ENCODE measurements at regions not wholly inside any gene's neighbourhood (a gene's known extent, or its start where the extent isn't known, plus 50 kb on each side); places are given as distances from the start of the nearest gene placed in this dataset.
A peak's percentile ranks its signal among the peaks of the same experiment; 100 is the strongest.

DNA sequence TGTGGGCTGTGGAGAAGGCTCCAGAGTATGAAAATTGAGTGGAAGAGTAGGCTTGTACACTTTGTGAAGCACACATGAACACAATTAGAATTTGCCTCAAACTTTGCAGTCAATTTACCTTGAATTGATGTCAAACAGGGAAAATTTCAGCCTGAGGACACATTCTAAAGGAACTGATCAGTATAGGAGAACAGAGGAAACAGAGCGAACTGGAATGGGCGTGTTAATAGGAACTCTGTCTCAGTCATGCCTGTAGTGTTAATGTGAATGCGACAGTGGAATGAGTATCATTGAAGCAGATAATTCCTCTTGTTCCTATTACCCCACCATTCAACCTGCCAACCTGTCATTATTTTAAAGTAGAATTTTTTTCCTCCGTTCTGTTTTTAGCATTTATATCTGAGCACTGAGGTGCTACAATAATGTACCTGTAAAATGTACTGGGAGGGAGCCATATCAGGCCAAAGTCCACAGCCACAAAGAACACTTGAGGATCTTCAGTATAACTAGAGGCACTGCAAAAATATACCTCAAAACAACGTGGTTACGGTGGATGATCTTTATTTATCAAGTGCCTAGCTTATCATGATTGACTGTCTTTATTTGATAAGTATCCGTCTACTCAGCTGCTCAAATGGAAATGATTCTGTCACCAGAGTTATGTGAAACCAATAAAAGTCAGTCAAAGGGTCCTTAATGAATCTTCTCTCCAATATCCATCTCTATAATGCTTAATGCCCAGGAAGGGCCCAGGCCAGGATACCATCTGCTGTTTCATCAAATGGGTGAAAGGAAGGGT is 125.3 kb upstream of the STMND1 start:
- no peak for DNase-seq

DNA sequence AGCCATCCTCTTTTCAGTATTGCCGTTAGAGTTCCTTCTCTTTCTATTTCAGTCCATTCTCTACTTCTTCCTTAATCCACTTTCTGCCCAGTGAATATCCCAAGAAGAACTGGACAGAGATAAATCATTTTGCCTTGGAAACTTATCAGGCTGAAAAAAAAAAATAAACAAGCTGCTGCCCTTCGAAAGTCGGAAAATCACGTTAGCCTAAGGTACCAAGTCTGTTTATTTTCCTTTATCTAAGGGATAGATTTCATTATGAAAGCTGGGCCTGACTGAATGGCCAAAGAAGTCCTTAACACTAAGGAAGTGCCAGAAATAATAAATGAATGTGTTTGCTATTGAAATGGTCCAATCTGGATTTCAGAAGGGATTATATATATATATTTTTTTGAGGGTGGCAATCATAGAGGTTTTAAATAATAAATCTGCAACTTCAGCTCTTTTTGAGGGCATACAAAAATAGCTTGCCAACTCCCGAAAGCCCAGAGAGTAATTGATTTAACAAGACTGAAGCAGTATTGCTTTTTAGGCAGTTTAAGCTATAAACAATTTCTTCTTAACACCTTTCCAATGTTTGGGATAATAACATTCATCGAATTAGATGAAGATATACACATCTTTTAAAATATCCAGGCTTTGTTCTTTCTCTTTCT is 127.0 kb upstream of the STMND1 start:
- no peak for DNase-seq

DNA sequence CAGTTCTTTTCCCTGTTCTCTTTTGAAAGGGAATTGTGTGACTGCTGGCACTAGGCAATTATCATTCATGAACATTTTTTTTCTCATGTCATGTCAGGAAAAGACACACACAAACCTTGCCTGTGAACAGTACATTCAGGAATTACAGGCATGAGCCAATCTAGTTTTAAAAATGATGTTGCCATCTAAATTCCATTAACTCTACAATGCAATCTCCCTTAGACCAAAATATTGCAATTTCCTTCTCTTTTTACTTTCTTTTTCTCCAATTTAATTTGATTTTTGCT is 127.5 kb upstream of the STMND1 start:
- DNase-seq, result no peak

DNA sequence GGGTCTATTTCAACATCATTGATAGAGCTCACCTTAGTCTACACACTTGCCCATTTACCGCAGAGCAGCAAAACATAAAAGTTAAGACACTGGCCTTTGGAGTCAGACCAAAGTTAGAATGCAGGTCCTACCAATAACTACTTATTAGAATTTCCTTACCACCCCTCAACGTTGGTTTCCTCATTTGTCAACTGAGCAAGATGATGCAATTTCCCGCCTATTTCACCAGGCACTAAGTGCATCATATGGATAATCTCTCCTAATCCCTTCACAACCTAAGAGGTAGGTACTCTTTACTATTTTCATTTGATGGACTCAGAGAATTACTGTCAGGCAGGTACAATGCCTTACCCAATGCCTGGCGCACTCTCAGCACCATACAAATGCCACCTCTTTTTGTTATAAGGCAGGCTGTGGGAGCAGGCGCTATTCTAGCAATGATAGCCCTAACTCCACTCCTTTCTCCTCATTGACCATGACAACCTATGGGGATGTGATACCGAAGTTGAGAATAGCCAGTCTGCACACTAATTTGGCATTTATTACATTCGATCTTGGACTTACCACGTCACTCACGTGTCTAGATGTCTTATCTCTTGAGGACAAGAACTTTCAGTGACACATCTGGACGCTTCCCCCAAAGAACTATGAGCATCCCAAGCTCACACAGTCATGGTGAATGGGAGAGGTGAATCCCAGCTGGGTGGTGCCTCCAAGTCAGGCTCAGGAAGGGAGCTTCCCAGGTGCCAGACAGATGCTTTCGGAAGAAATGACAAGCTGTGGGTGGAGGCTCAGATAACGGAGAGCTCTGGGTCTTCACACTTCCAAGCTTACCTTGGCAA is 128.1 kb upstream of the STMND1 start:
- DNase-seq, result no peak

DNA sequence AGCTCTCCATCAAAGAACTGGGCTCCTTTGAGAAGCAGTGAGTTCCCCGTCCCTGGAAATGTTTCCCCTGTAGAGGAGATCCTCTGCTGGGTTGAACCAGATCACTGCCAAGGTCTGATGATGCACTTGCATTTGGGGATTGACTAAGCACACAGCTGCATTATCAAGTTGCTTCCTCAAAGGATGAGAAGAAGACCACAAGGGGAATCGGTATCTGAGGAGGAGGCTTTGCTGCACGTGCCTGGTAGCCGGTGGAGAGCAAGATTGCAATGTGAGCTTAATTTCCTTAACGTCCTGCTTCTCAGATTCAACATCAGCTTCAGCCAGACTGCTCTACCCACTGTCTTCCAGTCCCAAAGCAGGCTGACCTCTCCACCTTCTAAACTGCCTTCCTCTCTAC is 128.8 kb upstream of the STMND1 start:
- DNase-seq, result no peak

DNA sequence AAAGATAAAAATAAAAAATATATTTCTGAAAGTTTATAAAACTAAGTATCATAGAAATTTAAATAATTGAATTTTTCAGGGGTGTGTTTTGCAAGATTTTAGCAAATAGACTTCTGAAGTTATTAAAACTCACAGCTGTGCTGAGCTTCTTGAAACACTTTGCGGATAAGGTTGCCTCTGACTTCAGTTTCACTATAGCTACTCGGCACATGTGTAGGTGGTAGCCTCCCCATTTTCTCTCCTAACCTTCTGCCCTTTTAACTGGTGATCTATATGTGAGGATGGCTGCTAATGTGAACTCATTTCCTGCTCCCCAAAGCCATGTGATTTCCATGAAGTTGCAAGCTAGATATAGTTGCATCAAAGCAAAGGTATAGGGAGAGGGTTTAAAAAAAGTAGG is 129.3 kb upstream of the STMND1 start:
- DNase-seq, result no peak

DNA sequence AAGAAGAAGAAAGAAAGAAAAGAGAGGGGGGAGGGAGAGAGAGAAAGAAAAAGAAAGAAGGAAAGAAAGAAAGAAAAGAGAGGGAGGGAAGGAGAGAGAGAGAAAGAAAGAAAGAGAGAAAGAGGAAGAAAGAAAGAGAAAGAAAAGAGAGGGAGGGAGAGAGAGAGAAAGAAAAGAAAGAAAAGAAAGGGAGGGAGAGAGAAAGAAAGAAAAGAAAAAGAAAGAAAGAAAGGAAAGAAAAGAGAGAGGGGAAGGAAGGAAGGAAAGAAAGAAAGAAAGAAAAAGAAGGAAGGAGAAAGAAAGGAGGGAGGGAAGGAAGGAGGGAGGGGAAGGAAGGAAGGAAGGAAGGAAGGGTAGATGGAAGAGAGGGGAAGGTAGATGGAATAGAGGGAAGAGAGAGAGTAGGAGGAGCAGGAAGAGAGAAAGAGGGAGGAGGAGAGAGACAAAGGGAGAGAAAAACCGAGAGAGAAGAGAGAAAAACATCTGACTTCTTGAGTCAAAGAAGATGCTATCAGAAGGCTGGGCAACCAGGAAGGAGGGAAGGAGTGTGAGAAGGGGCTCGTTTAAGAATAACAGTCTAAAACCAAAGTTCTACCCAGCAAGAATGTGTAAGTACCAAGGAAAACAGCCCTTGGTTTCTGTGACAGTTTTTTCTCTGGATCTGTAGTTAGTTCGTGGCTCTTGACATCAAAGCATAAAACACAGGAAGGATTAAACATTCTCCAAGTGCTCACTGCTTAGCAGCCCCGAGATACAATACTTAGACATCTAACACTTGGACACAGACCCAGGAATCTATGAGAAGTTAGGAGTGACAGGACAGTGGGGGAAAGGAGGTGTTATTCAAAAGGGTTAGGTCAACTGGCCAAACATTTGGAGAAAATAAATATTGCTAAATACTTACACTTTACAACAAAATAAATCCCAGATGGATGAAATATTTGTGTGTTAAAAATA is 131.9 kb upstream of the STMND1 start:
- DNase-seq, result no peak

DNA sequence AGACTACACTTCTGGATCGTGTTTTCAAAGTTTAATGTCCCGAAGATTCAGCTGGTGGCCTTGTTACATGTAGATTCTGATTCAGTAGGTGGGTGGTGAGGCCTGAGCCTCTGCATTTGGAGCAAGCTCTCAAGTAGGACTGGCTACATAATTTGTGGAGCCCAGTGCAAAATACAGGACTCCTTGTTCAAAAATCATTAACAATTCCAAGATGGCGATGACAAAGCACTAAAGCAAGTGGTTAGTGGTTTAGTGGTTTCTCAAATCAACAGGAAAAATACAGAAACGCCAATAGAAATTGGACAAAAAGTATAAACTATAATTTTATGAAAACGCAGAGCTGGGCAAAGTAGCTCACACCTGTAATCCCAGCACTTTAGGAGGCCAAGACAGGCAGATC is 133.7 kb upstream of the STMND1 start:
- DNase-seq, result no peak

DNA sequence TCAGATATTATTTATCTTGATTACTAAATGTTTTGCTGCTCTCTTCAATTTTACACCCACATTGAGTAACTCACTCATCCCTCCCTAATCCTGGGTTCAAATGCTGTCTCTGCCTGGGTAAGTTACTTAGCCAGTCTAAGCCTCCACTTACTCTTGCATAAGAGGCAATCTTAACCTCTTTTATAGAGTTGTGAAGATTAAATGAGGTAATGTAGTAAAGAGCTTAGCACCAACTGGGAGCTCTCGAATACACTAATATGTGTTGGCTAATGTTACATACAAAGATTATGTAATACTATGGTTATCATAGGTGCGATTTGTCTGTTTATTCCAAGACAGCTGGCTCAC is 134.4 kb upstream of the STMND1 start:
- no peak for DNase-seq

DNA sequence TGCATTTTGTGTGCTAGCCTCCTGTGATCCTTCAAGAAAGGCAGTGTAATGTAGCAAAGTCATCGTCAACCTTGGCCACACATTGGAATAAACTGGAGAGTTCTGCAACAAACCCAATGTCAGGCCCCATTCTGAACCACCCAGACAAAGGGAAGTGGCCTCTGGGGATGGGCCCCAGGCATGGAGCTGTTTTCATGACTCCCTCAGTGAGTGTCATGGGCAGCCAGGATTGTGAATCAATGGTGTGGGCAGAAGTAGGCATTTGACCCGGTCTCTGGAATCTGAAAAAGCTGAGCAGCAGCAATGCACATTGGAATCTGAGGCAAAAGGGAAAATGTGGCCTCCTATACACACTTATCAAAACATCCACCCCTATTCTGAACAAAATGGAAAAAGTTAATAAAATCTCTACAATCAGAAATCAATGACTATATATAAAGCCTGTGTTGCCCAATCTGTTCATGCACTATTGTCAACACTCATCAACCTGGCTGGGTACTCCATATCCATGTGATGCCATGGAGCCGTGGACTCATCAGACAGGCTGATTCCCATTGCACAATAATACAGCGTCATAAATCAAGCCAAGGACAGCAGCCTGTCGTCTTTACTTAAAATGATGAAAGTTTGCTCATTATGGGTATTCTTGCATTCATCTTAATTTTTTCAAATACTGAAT is 134.9 kb upstream of the STMND1 start:
- no peak for DNase-seq

DNA sequence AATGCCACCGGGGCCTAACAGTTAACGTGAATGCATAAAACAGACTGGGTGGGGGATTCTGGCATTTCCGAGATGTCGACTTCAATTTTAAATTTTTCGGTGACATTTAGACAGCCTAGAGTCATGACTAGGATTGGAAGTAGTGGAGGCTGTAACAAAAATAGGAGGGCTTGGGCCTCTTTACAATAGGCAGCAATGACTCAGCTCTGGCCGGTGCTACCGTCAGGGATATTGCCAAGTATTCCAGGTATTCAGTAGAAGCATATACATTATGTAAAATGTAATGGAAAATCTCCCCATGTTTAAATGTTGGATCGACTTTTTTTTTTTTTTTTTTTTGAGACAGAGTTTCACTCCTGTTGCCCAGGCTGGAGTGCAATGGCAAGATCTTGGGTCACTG is 136.2 kb upstream of the STMND1 start:
- DNase-seq, result no peak

DNA sequence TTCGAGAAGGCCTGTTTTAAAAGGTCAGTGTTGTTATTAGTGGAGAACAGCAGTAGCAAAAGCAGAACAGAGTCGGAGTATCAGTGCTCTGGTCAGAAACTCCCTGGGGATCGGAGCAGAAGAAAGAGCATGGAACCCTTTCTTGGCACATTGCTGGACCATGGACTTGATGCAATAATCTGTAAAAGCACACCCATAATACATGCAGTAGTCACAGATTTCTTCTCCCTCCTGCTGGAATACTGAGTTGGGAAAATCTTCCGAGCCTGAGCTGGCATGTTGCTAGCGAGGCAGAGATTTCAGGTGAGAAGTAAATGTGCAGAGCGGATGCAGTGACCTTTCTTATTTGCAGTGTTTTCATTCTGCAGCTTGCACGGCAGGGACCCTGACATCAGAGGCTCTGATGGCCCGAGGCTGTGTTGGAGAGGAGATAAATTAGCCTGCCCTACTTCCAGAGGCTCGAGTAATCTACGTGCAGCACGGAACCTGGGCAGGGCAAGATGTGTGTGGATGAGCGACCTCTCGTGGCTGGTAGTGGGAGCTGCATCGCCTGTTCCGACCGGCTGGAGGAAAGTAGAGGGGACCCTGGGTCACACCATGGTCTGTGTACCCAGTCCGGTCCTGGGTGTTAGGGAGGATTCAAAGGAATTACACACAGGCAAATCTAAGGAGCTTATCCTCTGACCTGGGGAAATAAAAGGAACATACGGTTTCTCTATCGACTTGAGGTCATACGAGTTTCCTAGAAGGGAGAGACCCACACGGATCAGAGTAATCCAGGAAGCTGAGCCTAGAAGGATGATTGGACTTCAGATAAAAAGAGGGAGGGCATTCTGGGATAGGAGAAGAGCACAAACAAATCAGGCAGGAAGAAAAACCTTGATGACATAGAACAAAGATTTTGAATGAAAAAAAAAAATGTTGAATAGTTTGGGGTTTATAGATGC is 137.0 kb upstream of the STMND1 start:
- DNase-seq, result peak in 52 of 56 donors; percentile 3 to 81 (median 46)

DNA sequence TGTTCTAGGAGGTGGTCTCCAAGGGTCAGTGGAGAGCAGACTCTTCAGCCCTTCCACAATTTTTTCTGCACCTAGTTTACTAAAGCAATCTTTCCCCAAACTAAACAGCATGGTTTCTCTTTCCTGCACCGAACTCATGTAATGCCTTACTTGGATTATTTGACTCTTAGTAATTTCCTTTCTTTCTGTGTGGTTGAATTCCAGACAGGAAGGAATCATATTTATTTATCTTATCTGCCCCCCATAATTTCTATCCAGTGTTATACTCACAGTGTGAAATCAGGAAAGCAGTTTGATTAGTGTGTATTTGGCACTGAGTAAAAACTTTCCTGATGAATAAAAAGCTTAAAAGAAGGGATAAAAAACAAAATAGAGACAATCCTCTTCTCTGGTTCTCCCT is 140.3 kb upstream of the STMND1 start:
- DNase-seq, result no peak

DNA sequence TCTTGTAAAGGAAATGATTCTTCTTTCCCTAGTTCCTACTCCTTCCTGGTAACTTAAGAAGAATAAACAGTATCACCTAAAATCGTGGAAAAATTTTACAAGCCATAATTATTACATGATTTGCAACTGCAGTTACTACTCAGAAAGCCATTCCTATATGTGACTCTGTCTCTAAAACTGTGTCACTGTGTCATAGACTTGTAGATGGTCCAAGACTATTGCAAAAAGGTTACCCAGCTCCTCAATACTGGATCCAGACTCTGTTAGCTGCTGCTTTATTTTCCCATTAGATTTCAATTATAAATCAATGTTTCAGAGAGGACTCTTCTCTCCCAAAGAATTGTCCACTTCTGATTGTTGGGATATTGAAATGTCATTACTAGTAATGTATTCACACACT is 142.1 kb upstream of the STMND1 start:
- DNase-seq, result no peak

DNA sequence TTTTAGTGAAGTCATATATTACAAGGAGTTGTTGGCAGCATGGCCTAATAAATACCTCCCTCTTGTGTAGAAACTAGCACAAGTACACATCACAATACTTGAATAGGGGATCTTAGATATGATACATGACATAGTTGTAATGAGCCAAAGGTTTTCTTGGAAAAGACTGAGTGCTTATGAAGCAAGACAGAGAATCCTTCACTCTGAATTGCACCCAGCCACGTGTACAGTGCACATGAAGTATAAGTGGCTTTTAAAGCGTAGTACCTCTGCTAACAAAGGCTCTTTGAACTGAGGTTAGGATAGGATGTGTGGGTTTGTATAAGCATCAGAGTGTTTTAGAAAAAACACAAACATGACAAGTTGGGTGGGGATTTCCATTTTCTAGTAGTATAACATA is 145.5 kb upstream of the STMND1 start:
- no peak for DNase-seq

DNA sequence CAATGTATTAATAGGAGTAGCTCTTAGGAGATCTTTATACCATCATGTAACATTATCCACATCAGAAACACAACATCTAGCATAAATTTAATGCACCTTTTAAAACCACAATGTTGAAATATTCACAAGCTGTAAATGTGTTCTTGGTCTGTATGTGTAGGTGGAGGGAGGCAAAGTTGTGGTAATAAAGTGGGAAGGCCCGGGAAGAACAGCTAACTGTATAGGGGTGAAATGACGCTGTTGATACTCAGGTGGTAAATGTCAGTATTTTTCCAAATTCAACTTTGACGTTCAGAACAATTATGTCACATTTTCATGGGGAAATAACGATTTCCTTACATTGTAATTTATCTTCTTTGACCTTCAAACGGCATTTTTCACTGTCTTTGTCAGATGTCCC is 146.0 kb upstream of the STMND1 start:
- DNase-seq, result no peak

DNA sequence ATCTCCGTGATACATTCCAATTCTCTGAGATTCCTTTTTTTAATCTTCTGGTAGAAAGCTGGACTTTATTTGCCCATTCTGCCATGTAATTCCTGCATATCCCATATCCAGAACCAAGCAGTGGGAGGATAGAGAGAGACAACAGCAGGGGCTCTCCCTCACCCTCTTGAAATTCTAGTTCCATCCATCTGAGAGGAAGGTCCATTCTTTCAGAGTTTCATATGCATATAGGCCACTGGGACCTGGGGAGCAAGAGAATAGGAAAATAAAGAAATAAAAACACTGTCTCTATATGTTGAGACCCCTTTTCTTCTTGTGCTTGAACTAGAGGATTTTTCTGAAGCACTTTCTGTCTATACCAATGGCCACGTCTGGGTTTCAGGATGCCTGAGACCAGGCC is 147.9 kb upstream of the STMND1 start:
- DNase-seq, result no peak

DNA sequence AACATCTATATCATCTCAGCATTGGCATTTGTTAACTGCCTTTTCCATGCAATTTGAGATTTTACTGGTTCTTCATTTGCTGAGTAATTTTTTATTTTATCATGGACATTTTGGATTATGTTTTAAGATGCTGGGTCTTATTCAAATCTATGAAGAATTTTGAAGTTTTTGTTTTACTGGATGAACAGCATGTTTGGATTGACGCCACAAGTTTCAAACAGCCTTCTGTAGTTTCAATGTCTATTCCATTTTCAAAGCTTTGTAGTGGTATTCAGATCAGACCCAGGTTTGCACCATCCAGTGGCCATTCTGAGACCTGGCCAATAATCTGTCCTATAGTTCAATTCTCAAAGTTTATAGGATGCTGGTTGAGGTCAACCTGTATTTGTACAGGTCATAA is 148.4 kb upstream of the STMND1 start:
- no peak for DNase-seq

DNA sequence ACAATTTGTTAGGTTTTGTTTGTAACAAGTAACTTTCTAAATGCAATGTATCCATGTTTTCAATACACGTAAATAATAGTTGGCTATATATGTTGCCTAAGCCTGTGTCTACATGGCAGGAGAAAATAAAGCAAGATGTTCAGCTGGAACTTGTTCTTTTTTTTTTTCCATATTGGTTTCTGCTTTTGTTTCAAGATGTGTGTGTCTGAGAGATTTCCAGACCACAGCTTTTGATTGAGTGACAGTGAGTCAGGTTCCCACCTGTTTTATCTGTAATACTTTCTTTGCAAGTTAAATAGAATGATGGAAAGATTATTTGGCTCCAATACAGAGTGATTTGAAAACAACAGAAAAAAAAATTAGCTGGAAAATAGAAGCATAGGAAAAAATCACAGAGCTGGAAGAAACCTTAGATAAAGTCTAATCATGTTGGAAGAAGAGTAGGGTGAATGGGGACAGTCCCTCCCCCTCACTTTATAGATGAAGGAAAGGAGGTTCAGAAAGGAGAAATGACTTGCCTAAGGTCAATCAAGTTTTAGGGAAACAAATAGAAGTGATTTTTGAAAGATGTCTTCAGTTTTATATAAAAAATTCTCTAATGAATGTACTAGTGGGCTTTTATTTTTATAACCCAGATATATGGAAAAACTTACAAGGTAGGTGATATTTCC is 150.9 kb upstream of the STMND1 start:
- DNase-seq, result no peak
